ENCODE measurements at regions not wholly inside any gene's neighbourhood (a gene's known extent, or its start where the extent isn't known, plus 50 kb on each side); places are given as distances from the start of the nearest gene placed in this dataset.

GRCh38 chr17:53891726-53892125, 69.0 kb downstream of the KIF2B start:
- DNase-seq, result no peak

- no peak for DNase-seq
Observed at GRCh38 chr17:53892222-53892621, 69.5 kb downstream of the KIF2B start.

- no peak for DNase-seq
Observed at GRCh38 chr17:53894591-53894990, 71.9 kb downstream of the KIF2B start.

GRCh38 chr17:53896047-53896446, 73.3 kb downstream of the KIF2B start:
- no peak for DNase-seq

GRCh38 chr17:53900951-53901350, 78.2 kb downstream of the KIF2B start:
- DNase-seq, result no peak

- DNase-seq, result no peak
Observed at GRCh38 chr17:53907435-53907834, 84.7 kb downstream of the KIF2B start.

- no peak for DNase-seq
Observed at GRCh38 chr17:53909802-53910201, 87.1 kb downstream of the KIF2B start.

- no peak for DNase-seq
Observed at GRCh38 chr17:53912117-53912516, 89.4 kb downstream of the KIF2B start.

- DNase-seq, result no peak
Observed at GRCh38 chr17:53919356-53919755, 96.6 kb downstream of the KIF2B start.

- DNase-seq, result no peak
Observed at GRCh38 chr17:53924530-53925455, 102.1 kb downstream of the KIF2B start.

GRCh38 chr17:53932386-53932785, 109.7 kb downstream of the KIF2B start:
- DNase-seq, result no peak

GRCh38 chr17:53934931-53935330, 112.2 kb downstream of the KIF2B start:
- DNase-seq, result no peak

GRCh38 chr17:53941231-53941630, 118.5 kb downstream of the KIF2B start:
- no peak for DNase-seq

GRCh38 chr17:53942436-53942835, 119.7 kb downstream of the KIF2B start:
- DNase-seq, result no peak

- no peak for DNase-seq
Observed at GRCh38 chr17:53942898-53943297, 120.2 kb downstream of the KIF2B start.

GRCh38 chr17:53948323-53948722, 125.6 kb downstream of the KIF2B start:
- no peak for DNase-seq

GRCh38 chr17:53949473-53950090, 126.9 kb downstream of the KIF2B start:
- no peak for DNase-seq

GRCh38 chr17:53950207-53950857, 127.6 kb downstream of the KIF2B start:
- DNase-seq, result no peak

- DNase-seq, result no peak
Observed at GRCh38 chr17:53950858-53951250, 128.1 kb downstream of the KIF2B start.

GRCh38 chr17:53971361-53971760, 148.6 kb downstream of the KIF2B start:
- no peak for DNase-seq

- DNase-seq, result no peak
Observed at GRCh38 chr17:53979991-53980390, 157.3 kb downstream of the KIF2B start.

GRCh38 chr17:53996131-53996530, 173.4 kb downstream of the KIF2B start:
- no peak for DNase-seq

GRCh38 chr17:53996890-53997289, 174.2 kb downstream of the KIF2B start:
- no peak for DNase-seq
